Right lobe of liver (tissue), 4 donors: ENCODE measurements at regions not wholly inside any gene's neighbourhood (a gene's known extent, or its start where the extent isn't known, plus 50 kb on each side); places are given as distances from the start of the nearest gene placed in this dataset.

Source experiments
- POLR2A ChIP-seq: fragments of 450-650 bp; IDR thresholded peaks from one replicate; pipeline ENCODE4 v1.6.1; 2017; ENCODE audit warnings: antibody characterized with exemption, mild to moderate bottlenecking
- TF ChIP-seq, protein P1 (sequence below), 4 donors: fragments of 200-600 bp in 3 of 4; fragments of 450-650 bp in 1 of 4; IDR thresholded peaks; one replicate each; pipeline versions ENCODE4 v1.5.1 to v1.8.0; 2016 to 2022; ENCODE audit warnings: antibody characterized with exemption in 4 of 4, mild to moderate bottlenecking in 2 of 4
- donor health status: DM: no; HTN: no; CAD: no.
- donor health status: DM: no; HTN: no; CAD: no.
- donor health status: DM: no; HTN: yes; CAD: no.

DNA sequence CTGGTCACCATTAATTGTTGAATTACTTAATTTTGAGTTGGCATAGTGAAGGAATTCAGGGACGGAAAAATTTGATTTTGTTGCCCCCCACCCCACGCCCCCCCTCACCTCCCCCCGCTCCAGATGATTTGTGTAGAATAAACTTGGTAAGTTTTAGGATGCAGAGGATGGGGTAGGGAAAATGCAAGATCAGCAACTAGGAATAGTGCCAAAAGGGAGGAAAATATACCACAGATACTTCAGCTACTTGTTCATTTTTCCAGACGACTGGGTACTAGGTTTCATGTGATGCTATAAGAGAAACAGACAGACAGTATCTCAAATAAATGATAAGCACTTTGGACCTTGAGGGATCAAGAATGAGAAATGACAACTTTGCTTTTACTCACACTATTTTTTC is 862.2 kb upstream of the SEMA6A start:
- TF ChIP-seq, protein P1, sequence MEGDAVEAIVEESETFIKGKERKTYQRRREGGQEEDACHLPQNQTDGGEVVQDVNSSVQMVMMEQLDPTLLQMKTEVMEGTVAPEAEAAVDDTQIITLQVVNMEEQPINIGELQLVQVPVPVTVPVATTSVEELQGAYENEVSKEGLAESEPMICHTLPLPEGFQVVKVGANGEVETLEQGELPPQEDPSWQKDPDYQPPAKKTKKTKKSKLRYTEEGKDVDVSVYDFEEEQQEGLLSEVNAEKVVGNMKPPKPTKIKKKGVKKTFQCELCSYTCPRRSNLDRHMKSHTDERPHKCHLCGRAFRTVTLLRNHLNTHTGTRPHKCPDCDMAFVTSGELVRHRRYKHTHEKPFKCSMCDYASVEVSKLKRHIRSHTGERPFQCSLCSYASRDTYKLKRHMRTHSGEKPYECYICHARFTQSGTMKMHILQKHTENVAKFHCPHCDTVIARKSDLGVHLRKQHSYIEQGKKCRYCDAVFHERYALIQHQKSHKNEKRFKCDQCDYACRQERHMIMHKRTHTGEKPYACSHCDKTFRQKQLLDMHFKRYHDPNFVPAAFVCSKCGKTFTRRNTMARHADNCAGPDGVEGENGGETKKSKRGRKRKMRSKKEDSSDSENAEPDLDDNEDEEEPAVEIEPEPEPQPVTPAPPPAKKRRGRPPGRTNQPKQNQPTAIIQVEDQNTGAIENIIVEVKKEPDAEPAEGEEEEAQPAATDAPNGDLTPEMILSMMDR (IDR thresholded peaks at IDR 0.05): no peak
- no peak for TF ChIP-seq POLR2A
